ENCODE measurements at regions not wholly inside any gene's neighbourhood (a gene's known extent, or its start where the extent isn't known, plus 50 kb on each side); places are given as distances from the start of the nearest gene placed in this dataset.
A peak's percentile ranks its signal among the peaks of the same experiment; 100 is the strongest.
"Not testable (repeated sequence)": the region's sequence is repeated elsewhere in the genome, so short reads cannot be mapped to it uniquely, and the experiment has no call there.

GRCh38 chr5:148740966-148741742 is 85.3 kb upstream of the ADRB2 start:
- Histone ChIP-seq H3K4me3 (no peak overlapping the region), H3K27me3 (no peaks in the 10 kb centered on the region), H3K36me3 (no peaks in the 10 kb centered on the region), H3K27ac (no peak overlapping the region), H3K9me3 (no peaks in the 10 kb centered on the region), H3K4me1 (peaks cover 0 to 12% (median 10%) of the 10 kb centered on the region in 4 donors)
- peak; percentile 67 to 86 for ATAC-seq (ENCODE audit: low FRiP score in 2 of 2)
- TF ChIP-seq POLR2A (IDR thresholded peaks at IDR 0.05): no peak
- TF ChIP-seq POLR2AphosphoS5 (IDR thresholded peaks at IDR 0.05): no peak
- TF ChIP-seq, protein P1, sequence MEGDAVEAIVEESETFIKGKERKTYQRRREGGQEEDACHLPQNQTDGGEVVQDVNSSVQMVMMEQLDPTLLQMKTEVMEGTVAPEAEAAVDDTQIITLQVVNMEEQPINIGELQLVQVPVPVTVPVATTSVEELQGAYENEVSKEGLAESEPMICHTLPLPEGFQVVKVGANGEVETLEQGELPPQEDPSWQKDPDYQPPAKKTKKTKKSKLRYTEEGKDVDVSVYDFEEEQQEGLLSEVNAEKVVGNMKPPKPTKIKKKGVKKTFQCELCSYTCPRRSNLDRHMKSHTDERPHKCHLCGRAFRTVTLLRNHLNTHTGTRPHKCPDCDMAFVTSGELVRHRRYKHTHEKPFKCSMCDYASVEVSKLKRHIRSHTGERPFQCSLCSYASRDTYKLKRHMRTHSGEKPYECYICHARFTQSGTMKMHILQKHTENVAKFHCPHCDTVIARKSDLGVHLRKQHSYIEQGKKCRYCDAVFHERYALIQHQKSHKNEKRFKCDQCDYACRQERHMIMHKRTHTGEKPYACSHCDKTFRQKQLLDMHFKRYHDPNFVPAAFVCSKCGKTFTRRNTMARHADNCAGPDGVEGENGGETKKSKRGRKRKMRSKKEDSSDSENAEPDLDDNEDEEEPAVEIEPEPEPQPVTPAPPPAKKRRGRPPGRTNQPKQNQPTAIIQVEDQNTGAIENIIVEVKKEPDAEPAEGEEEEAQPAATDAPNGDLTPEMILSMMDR (IDR thresholded peaks at IDR 0.05): peak; percentile 51 to 90 (median 86)
- no peak for DNase-seq
- 51 to 56% methylated on average over 9 of the region's 9 CpGs for WGBS, 2 donors

DNA sequence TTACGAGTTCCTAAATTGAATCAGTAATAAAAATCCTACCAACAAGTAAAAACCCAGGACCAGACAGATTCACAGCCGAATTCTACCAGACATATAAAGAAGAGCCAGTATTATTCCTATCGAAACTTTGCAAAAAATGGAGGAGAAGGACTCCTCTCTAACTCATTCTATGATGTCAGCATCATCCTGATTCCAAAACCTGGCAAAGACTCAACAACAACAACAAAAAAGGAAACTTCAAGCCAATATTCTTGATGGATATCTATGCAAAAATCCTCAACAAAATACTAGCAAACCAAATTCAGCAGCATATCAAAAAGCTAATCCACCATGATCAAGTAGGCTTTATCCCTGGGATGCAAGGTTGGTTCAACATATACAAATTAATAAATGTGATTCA is 84.6 kb upstream of the ADRB2 start:
- not testable (repeated sequence) for H3K36me3 ChIP-seq; H3K9me3 ChIP-seq; ATAC-seq (ENCODE audit: low FRiP score in 2 of 2); H3K4me3 ChIP-seq; H3K27ac ChIP-seq; DNase-seq; H3K27me3 ChIP-seq
- H3K4me1 ChIP-seq: peaks cover 0 to 12% (median 10%) of the 10 kb centered on the region in 4 donors
- WGBS, 2 donors: 68 to 71% methylated on average over 3 of the region's 3 CpGs

DNA sequence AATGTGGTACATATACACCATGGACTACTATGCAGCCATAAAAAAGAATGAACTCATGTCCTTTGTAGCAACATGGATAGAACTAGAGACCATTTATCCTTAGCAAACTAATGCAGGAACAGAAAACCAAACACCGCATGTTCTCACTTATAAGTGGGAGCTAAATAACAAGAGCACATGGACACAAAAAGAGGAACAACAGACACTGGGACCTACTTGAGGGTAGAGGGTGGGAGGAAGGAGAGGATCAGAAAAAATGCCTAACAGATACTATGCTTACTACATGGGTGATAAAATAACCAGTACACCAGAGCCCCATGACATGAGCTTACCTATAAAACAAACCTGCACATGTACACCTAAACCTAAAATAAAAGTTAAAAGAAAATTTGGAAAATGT is 82.0 kb upstream of the ADRB2 start:
- peaks cover 0 to 11% (median 10%) of the 10 kb centered on the region in 4 donors for H3K4me1 ChIP-seq
- not testable (repeated sequence) for DNase-seq; H3K27me3 ChIP-seq; H3K9me3 ChIP-seq; H3K36me3 ChIP-seq; H3K27ac ChIP-seq; H3K4me3 ChIP-seq; ATAC-seq (ENCODE audit: low FRiP score in 2 of 2)
- 80 to 87% methylated on average over 1 of the region's 1 CpG for WGBS, 2 donors

- 33 to 41% methylated on average over 2 of the region's 2 CpGs for WGBS, 2 donors
- Histone ChIP-seq H3K9me3 (no peaks in the 10 kb centered on the region), H3K4me1 (no peaks in the 10 kb centered on the region), H3K27me3 (no peaks in the 10 kb centered on the region), H3K36me3 (no peaks in the 10 kb centered on the region), H3K27ac (no peak overlapping the region), H3K4me3 (no peak overlapping the region)
- DNase-seq (no peak), ATAC-seq (ENCODE audit: low FRiP score in 2 of 2) (no peak)
- no peak for TF ChIP-seq POLR2A (IDR thresholded peaks at IDR 0.05)
- TF ChIP-seq, protein P1 (IDR thresholded peaks at IDR 0.05): no peak
- no peak for TF ChIP-seq POLR2AphosphoS5 (IDR thresholded peaks at IDR 0.05)
- TF ChIP-seq EP300 (IDR thresholded peaks at IDR 0.05): no peak
Observed at GRCh38 chr5:148746826-148747535, 79.4 kb upstream of the ADRB2 start.

DNA sequence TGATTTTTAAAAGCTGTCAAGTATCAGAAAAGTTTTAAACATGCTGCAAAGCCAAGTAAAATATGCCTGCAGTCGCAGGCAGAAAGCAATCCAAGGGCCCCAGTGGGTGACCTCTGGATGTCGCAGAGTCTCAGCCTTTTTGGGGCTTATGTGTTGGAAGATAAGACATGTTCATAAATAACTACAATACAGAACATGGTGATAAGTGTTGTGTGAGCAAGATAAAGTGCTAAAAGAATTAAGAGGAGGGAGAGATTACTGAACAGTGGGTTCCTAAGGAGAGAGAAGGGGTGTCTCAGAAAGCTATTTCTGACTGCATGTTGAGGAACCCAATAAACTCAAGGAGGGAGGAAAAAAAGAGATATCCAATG is 78.9 kb upstream of the ADRB2 start:
- TF ChIP-seq, protein P1 (IDR thresholded peaks at IDR 0.05): no peak
- TF ChIP-seq POLR2A (IDR thresholded peaks at IDR 0.05): no peak
- Histone ChIP-seq H3K36me3 (no peaks in the 10 kb centered on the region), H3K4me3 (no peak overlapping the region), H3K9me3 (no peaks in the 10 kb centered on the region), H3K27ac (no peak overlapping the region), H3K4me1 (no peaks in the 10 kb centered on the region), H3K27me3 (no peaks in the 10 kb centered on the region)
- 35 to 44% methylated on average over 2 of the region's 2 CpGs for WGBS, 2 donors
- no peak for ATAC-seq (ENCODE audit: low FRiP score in 2 of 2)
- no peak for DNase-seq

Measured in upper lobe of left lung (tissue), 6 donors.